H9 (cell line): ENCODE measurements at regions not wholly inside any gene's neighbourhood (a gene's known extent, or its start where the extent isn't known, plus 50 kb on each side); places are given as distances from the start of the nearest gene placed in this dataset.

ENCODE experiments used
- DNase-seq: peaks from one replicate; pipeline ENCODE4 v3.0.0-alpha.2; 2017
- H2AFZ ChIP-seq: one replicate; pipeline ENCODE4 v1.6.1; 2013; ENCODE audit warnings: mild to moderate bottlenecking, low read length, control low read depth, moderate library complexity
- H2AK5ac ChIP-seq: 2 replicates; pipeline ENCODE4 v1.6.1; 2013; ENCODE audit warnings: low read length, control low read depth, mixed read lengths; ENCODE audit not compliant: insufficient read length
- H2BK120ac ChIP-seq: one replicate; pipeline ENCODE4 v1.6.1; 2013; ENCODE audit warnings: low read depth, mild to moderate bottlenecking, low read length, control low read depth, inconsistent platforms; ENCODE audit not compliant: poor library complexity, severe bottlenecking
- H2BK12ac ChIP-seq: 2 replicates; pipeline ENCODE4 v1.6.1; 2013; ENCODE audit warnings: low read length, control low read depth, mixed read lengths, low read depth; ENCODE audit not compliant: insufficient read length
- H2BK15ac ChIP-seq: 2 replicates; pipeline ENCODE4 v1.6.1; 2013; ENCODE audit warnings: low read depth, low read length, control low read depth
- H2BK20ac ChIP-seq: one replicate; pipeline ENCODE4 v1.6.1; 2013; ENCODE audit warnings: low read depth, mild to moderate bottlenecking, low read length, control low read depth, inconsistent platforms; ENCODE audit not compliant: poor library complexity, severe bottlenecking
- H2BK5ac ChIP-seq: 2 replicates; pipeline ENCODE4 v1.6.1; 2013; ENCODE audit warnings: low read length, control low read depth, mixed read lengths; ENCODE audit not compliant: insufficient read length
- H3K14ac ChIP-seq: 2 replicates; pipeline ENCODE4 v1.6.1; 2013; ENCODE audit warnings: low read length, control low read depth; ENCODE audit not compliant: insufficient read depth
- H3K18ac ChIP-seq: 2 replicates; pipeline ENCODE4 v1.6.1; 2013; ENCODE audit warnings: low read depth, mild to moderate bottlenecking, mixed read lengths, low read length, control low read depth; ENCODE audit not compliant: insufficient read length
- H3K23ac ChIP-seq: 2 replicates; pipeline ENCODE4 v1.6.1; 2013; ENCODE audit warnings: low read length, control low read depth, mixed read lengths, low read depth; ENCODE audit not compliant: insufficient read length
- H3K23me2 ChIP-seq: 2 replicates; pipeline ENCODE4 v1.6.1; 2013; ENCODE audit warnings: low read depth, mild to moderate bottlenecking, mixed read lengths, low read length, control low read depth; ENCODE audit not compliant: insufficient read length, poor library complexity, severe bottlenecking
- H3K27ac ChIP-seq: 2 replicates; pipeline ENCODE4 v1.5.1; 2013; ENCODE audit warnings: low read length, control low read depth, mixed read lengths, low read depth; ENCODE audit not compliant: insufficient read length
- H3K27me3 ChIP-seq: 2 replicates; pipeline ENCODE4 v1.6.1; 2013; ENCODE audit warnings: low read length, control low read depth, inconsistent platforms; ENCODE audit not compliant: insufficient read depth
- H3K4ac ChIP-seq: 2 replicates; pipeline ENCODE4 v1.6.1; 2013; ENCODE audit warnings: low read depth, mild to moderate bottlenecking, control low read depth, inconsistent platforms, low read length, moderate library complexity
- H3K4me1 ChIP-seq: 2 replicates; pipeline ENCODE4 v1.6.1; 2013; ENCODE audit warnings: low read length, control low read depth, inconsistent platforms; ENCODE audit not compliant: insufficient read depth
- H3K4me2 ChIP-seq: 2 replicates; pipeline ENCODE4 v1.6.1; 2013; ENCODE audit warnings: low read length, control low read depth, mixed read lengths; ENCODE audit not compliant: insufficient read length, insufficient read depth
- H3K56ac ChIP-seq: 2 replicates; pipeline ENCODE4 v1.6.1; 2013; ENCODE audit warnings: low read depth, mild to moderate bottlenecking, mixed read lengths, low read length, control low read depth; ENCODE audit not compliant: insufficient read length
- H3K79me1 ChIP-seq: 2 replicates; pipeline ENCODE4 v1.6.1; 2013; ENCODE audit warnings: low read depth, mild to moderate bottlenecking, moderate library complexity, low read length, control low read depth, inconsistent platforms; ENCODE audit not compliant: insufficient read depth, poor library complexity, severe bottlenecking
- H3K79me2 ChIP-seq: 2 replicates; pipeline ENCODE4 v1.6.1; 2013; ENCODE audit warnings: low read length, control low read depth, inconsistent platforms; ENCODE audit not compliant: insufficient read depth
- H3K9ac ChIP-seq: 2 replicates; pipeline ENCODE4 v1.6.1; 2013; ENCODE audit warnings: low read length, control low read depth, mixed read lengths; ENCODE audit not compliant: insufficient read length; ENCODE audit errors: extremely low read depth
- H3K9me3 ChIP-seq: one replicate; pipeline ENCODE4 v1.6.1; 2013; ENCODE audit warnings: low read depth, low read length, inconsistent platforms; ENCODE audit not compliant: control insufficient read depth
- H3T11ph ChIP-seq: one replicate; pipeline ENCODE4 v1.6.1; 2013; ENCODE audit warnings: mild to moderate bottlenecking, low read length, control low read depth, inconsistent platforms
- H4K20me1 ChIP-seq: one replicate; pipeline ENCODE4 v1.6.1; 2013; ENCODE audit not compliant: control insufficient read depth, insufficient read length, insufficient read depth
- H4K5ac ChIP-seq: 2 replicates; pipeline ENCODE4 v1.6.1; 2013; ENCODE audit warnings: low read depth, mild to moderate bottlenecking, mixed read lengths, low read length, control low read depth; ENCODE audit not compliant: insufficient read length
- H4K8ac ChIP-seq: replicated peaks from 2 replicates; pipeline ENCODE4 v1.6.1; 2013; ENCODE audit warnings: low read length, control low read depth, mixed read lengths, low read depth; ENCODE audit not compliant: insufficient read length
- H4K91ac ChIP-seq: 2 replicates; pipeline ENCODE4 v1.6.1; 2013; ENCODE audit warnings: low read depth, mild to moderate bottlenecking, moderate library complexity, mixed read lengths, low read length, control low read depth; ENCODE audit not compliant: insufficient read length
- H3K27ac Mint-ChIP-seq, 3 experiments: 2 replicates in 2 of 3; 3 replicates in 1 of 3; pipeline ENCODE4 v1.8.0; 2020 to 2021; ENCODE audit warnings: mixed read lengths in 3 of 3, mild to moderate bottlenecking in 1 of 3, moderate library complexity in 1 of 3
- H3K27me3 Mint-ChIP-seq: 2 replicates; pipeline ENCODE4 v1.8.0; 2021; ENCODE audit warnings: low read depth, mild to moderate bottlenecking, moderate library complexity, mixed read lengths
- H3K36me3 Mint-ChIP-seq, 3 experiments: 2 replicates in 2 of 3; 3 replicates in 1 of 3; pipeline ENCODE4 v1.8.0; 2020 to 2021; ENCODE audit warnings: low read depth in 3 of 3, mixed read lengths in 3 of 3; ENCODE audit not compliant: insufficient read depth in 1 of 3
- H3K4me1 Mint-ChIP-seq, 2 experiments: 2 replicates each; pipeline ENCODE4 v1.8.0; 2020; ENCODE audit warnings: mixed read lengths in 2 of 2
- H3K4me3 Mint-ChIP-seq, 2 experiments: 2 replicates in 1 of 2; 3 replicates in 1 of 2; pipeline ENCODE4 v1.8.0; 2020 to 2021; ENCODE audit warnings: mild to moderate bottlenecking in 2 of 2, mixed read lengths in 2 of 2, moderate library complexity in 1 of 2
- H3K9me3 Mint-ChIP-seq, 2 experiments: 2 replicates in 1 of 2; 3 replicates in 1 of 2; pipeline ENCODE4 v1.8.0; 2020; ENCODE audit warnings: mild to moderate bottlenecking in 2 of 2, mixed read lengths in 2 of 2, moderate library complexity in 1 of 2
- CTCF ChIP-seq: fragments of 200-600 bp; sonication (generic); conservative IDR thresholded peaks from 3 replicates; pipeline ENCODE4 v1.8.0; 2021; ENCODE audit warnings: antibody characterized with exemption, mild to moderate bottlenecking
- WGBS: extraction: QIAGEN DNeasy Blood & Tissue Kit; methylation state at CpG from one replicate; pipeline ENCODE4 v1.1.7; 2013; ENCODE audit warnings: missing lambda C conversion rate, low lambda C conversion rate, mixed read lengths; ENCODE audit not compliant: insufficient read length; ENCODE audit errors: extremely low coverage; 5-methylcytosine and 5-hydroxymethylcytosine counted together

- no peak overlapping the region for H2BK5ac ChIP-seq
- Mint-ChIP-seq H3K9me3 (no peaks in the 10 kb centered on the region), H3K27me3 (no peaks in the 10 kb centered on the region), H3K27ac (no peak overlapping the region), H3K36me3 (no peaks in the 10 kb centered on the region; a peak in 1 of 7 replicates), H3K4me3 (no peak overlapping the region), H3K4me1 (no peaks in the 10 kb centered on the region)
- no peaks in the 10 kb centered on the region for H3K23me2 ChIP-seq
- H3K56ac ChIP-seq = no peak overlapping the region
- H2AFZ ChIP-seq = no peak overlapping the region
- no peaks in the 10 kb centered on the region for H3K4me1 ChIP-seq
- H3K9me3 ChIP-seq = no peaks in the 10 kb centered on the region
- DNase-seq = no peak
- no peak overlapping the region for H3T11ph ChIP-seq
- no peak overlapping the region for H2BK120ac ChIP-seq
- H4K5ac ChIP-seq = no peak overlapping the region
- H3K18ac ChIP-seq = no peak overlapping the region
- no peak overlapping the region for H3K23ac ChIP-seq
- H2BK20ac ChIP-seq = no peak overlapping the region
- no peaks in the 10 kb centered on the region for H4K20me1 ChIP-seq
- no peak overlapping the region for H3K14ac ChIP-seq
- WGBS = no CpG with 5 or more reads among the region's 2 CpGs
- H3K79me2 ChIP-seq = no peaks in the 10 kb centered on the region
- H3K27me3 ChIP-seq = no peaks in the 10 kb centered on the region
- no peak for TF ChIP-seq CTCF
- H3K79me1 ChIP-seq = no peaks in the 10 kb centered on the region
- no peak overlapping the region for H4K8ac ChIP-seq
- no peak overlapping the region for H2AK5ac ChIP-seq
- H3K4ac ChIP-seq = no peak overlapping the region
- no peak overlapping the region for H3K27ac ChIP-seq
- H2BK15ac ChIP-seq = no peak overlapping the region
- H3K4me2 ChIP-seq = no peak overlapping the region
- no peak overlapping the region for H3K9ac ChIP-seq
- no peak overlapping the region for H2BK12ac ChIP-seq
- no peak overlapping the region for H4K91ac ChIP-seq
Observed at GRCh38 chr5:74306845-74307244, 333.7 kb downstream of the ENC1 start.
